HCT116 (cell line): ENCODE measurements at regions not wholly inside any gene's neighbourhood (a gene's known extent, or its start where the extent isn't known, plus 50 kb on each side); places are given as distances from the start of the nearest gene placed in this dataset.

Source experiments
- ATAC-seq: fragments of 200-7000 bp; cut with Tn5 transposase; 2 replicates; pipeline ENCODE4 v1.9.1; 2020; ENCODE audit warnings: mild to moderate bottlenecking, moderate library complexity
- BruUV-seq: library from RNA; stranded (reverse); fragments of 400-500 nt; replicated peaks from 2 replicates; lab custom pipeline; 2021; lab: Mats Ljungman, UMichigan
- CTCF ChIA-PET: fragments of 300-600 bp; sonication (Branson Sonifier 250); formaldehyde crosslinking; loops from one replicate; lab custom pipeline; 2021; ENCODE audit warnings: antibody characterized with exemption; lab: Charles Lee
- POLR2A ChIA-PET: fragments of 300-600, 350-600 bp; sonication (Branson Sonifier 250); formaldehyde crosslinking; loops from one replicate; lab custom pipeline; 2021; ENCODE audit warnings: antibody characterized with exemption; lab: Charles Lee
- RAD21 ChIA-PET, 2 experiments: fragments of 300-600 bp; sonication (Branson Sonifier 250); formaldehyde crosslinking; loops; one replicate each; lab custom pipeline; 2023; ENCODE audit warnings: low total read pairs in 2 of 2; ENCODE audit not compliant: uncharacterized antibody in 2 of 2, unreplicated experiment in 2 of 2, low non-redundant PET in 1 of 2; lab: Charles Lee
- DNase-seq: peaks from one replicate; pipeline ENCODE4 v3.0.0-alpha.2; 2010; ENCODE audit warnings: low read depth, low spot score
- H2AFZ ChIP-seq: fragments of 200-600 bp; shearing (Covaris generic), sonication (generic); 2 replicates; pipeline ENCODE4 v1.6.1; 2017; ENCODE audit warnings: low read depth, mixed run types, mixed read lengths, antibody characterized with exemption, low read length; ENCODE audit not compliant: poor library complexity, severe bottlenecking
- H3K27ac ChIP-seq: 2 replicates; pipeline ENCODE4 v1.5.1; 2012; ENCODE audit warnings: low read depth, low read length
- H3K27me3 ChIP-seq: fragments of 200-600 bp; sonication (generic); 2 replicates; pipeline ENCODE4 v1.6.1; 2016; ENCODE audit warnings: mixed run types, low read length, mixed read lengths; ENCODE audit not compliant: insufficient read depth
- H3K36me3 ChIP-seq, 2 experiments: fragments of 200-500 bp in 1 of 2; fragments of 200-600 bp in 1 of 2; sonication (Bioruptor generic) in 1 of 2; sonication (generic) in 1 of 2; 2 replicates each; pipeline versions ENCODE4 v1.5.1 to v1.6.1; 2014 to 2016; ENCODE audit warnings: low read length in 2 of 2, inconsistent platforms in 1 of 2, mixed read lengths in 1 of 2, mixed run types in 1 of 2; ENCODE audit not compliant: insufficient read depth in 2 of 2, control insufficient read depth in 1 of 2
- H3K4me1 ChIP-seq, 2 experiments: fragments of 200-600 bp in 1 of 2; sonication (generic) in 1 of 2; 2 replicates each; pipeline versions ENCODE4 v1.5.1 to v1.6.1; 2012 to 2017; ENCODE audit warnings: low read length in 2 of 2, inconsistent platforms in 1 of 2, mild to moderate bottlenecking in 1 of 2, mixed read lengths in 1 of 2, mixed run types in 1 of 2, moderate library complexity in 1 of 2; ENCODE audit not compliant: insufficient read depth in 2 of 2, control insufficient read depth in 1 of 2
- H3K4me2 ChIP-seq: fragments of 200-600 bp; sonication (generic); 2 replicates; pipeline ENCODE4 v1.6.1; 2017; ENCODE audit warnings: mixed run types, low read length, mixed read lengths
- H3K4me3 ChIP-seq, 2 experiments: fragments of 200-600 bp in 1 of 2; sonication (generic) in 1 of 2; replicated peaks in 1 of 2; 2 replicates each; pipeline ENCODE4 v1.5.1; 2011 to 2016; ENCODE audit warnings: low read length in 2 of 2, control low read depth in 1 of 2, low read depth in 1 of 2, mild to moderate bottlenecking in 1 of 2, mixed read lengths in 1 of 2, mixed run types in 1 of 2
- H3K79me2 ChIP-seq: fragments of 200-600 bp; sonication (generic); 2 replicates; pipeline ENCODE4 v1.6.1; 2017; ENCODE audit warnings: mild to moderate bottlenecking, mixed run types, low read length, moderate library complexity, mixed read lengths; ENCODE audit not compliant: insufficient read depth
- H3K9ac ChIP-seq: fragments of 200-600 bp; sonication (generic); 2 replicates; pipeline ENCODE4 v1.6.1; 2016; ENCODE audit warnings: low read length, mixed read lengths
- H3K9me2 ChIP-seq: fragments of 200-600 bp; sonication (generic), shearing (Covaris generic); 2 replicates; pipeline ENCODE4 v1.6.1; 2017; ENCODE audit warnings: mixed run types, mild to moderate bottlenecking, moderate library complexity; ENCODE audit not compliant: insufficient read depth
- H3K9me3 ChIP-seq, 2 experiments: fragments of 200-500 bp in 1 of 2; fragments of 200-600 bp in 1 of 2; sonication (Bioruptor generic) in 1 of 2; sonication (generic) in 1 of 2; 2 replicates each; pipeline ENCODE4 v1.6.1; 2014 to 2017; ENCODE audit warnings: low read length in 2 of 2, mixed read lengths in 2 of 2, inconsistent platforms in 1 of 2, low read depth in 1 of 2, mild to moderate bottlenecking in 1 of 2, mixed run types in 1 of 2, moderate library complexity in 1 of 2; ENCODE audit not compliant: control insufficient read depth in 1 of 2, insufficient read depth in 1 of 2
- H4K20me1 ChIP-seq: fragments of 200-600 bp; sonication (generic), shearing (Covaris generic); 2 replicates; pipeline ENCODE4 v1.6.1; 2017; ENCODE audit warnings: mixed run types, mild to moderate bottlenecking, moderate library complexity; ENCODE audit not compliant: insufficient read depth
- CBX3 ChIP-seq: IDR thresholded peaks from 2 replicates; pipeline ENCODE4 v1.6.1; 2012; ENCODE audit warnings: low read depth
- CEBPB ChIP-seq: IDR thresholded peaks from 2 replicates; pipeline ENCODE4 v1.6.1; 2012; ENCODE audit warnings: low read depth
- CTCF ChIP-seq, 3 experiments: fragments of 200-600 bp in 1 of 3; sonication (generic) in 1 of 3; IDR thresholded peaks in 2 of 3; conservative IDR thresholded peaks in 1 of 3; 2 replicates each; pipeline ENCODE4 v1.5.1; 2012 to 2017; ENCODE audit warnings: low read depth in 2 of 3, low read length in 2 of 3, antibody characterized with exemption in 1 of 3, borderline replicate concordance in 1 of 3, control low read depth in 1 of 3, mild to moderate bottlenecking in 1 of 3, mixed read lengths in 1 of 3, mixed run types in 1 of 3, moderate library complexity in 1 of 3; ENCODE audit not compliant: insufficient read depth in 1 of 3
- ELF1 ChIP-seq: IDR thresholded peaks from 2 replicates; pipeline ENCODE4 v1.6.1; 2012; ENCODE audit warnings: low read depth, borderline replicate concordance
- EZH2 ChIP-seq: fragments of 200-600 bp; sonication (generic); IDR thresholded peaks from 2 replicates; pipeline ENCODE4 v1.6.1; 2017; ENCODE audit warnings: antibody characterized with exemption, mixed run types
- EZH2phosphoT487 ChIP-seq: fragments of 200-600 bp; IDR thresholded peaks from 2 replicates; pipeline ENCODE4 v1.6.1; 2018; ENCODE audit warnings: antibody characterized with exemption, borderline replicate concordance
- FOSL1 ChIP-seq: IDR thresholded peaks from 2 replicates; pipeline ENCODE4 v1.6.1; 2012; ENCODE audit warnings: low read depth
- POLR2A ChIP-seq: IDR thresholded peaks from 2 replicates; pipeline ENCODE4 v1.7.0; 2011; ENCODE audit warnings: borderline replicate concordance; ENCODE audit not compliant: insufficient read depth, insufficient read length; ENCODE audit errors: extremely low read depth
- POLR2AphosphoS5 ChIP-seq: IDR thresholded peaks from 2 replicates; pipeline ENCODE4 v1.6.1; 2011; ENCODE audit warnings: mild to moderate bottlenecking, low read depth, low read length, moderate library complexity
- RAD21 ChIP-seq: IDR thresholded peaks from 2 replicates; pipeline ENCODE4 v1.6.1; 2012; ENCODE audit warnings: low read depth, mild to moderate bottlenecking
- SIN3A ChIP-seq: IDR thresholded peaks from 2 replicates; pipeline ENCODE4 v1.6.1; 2012; ENCODE audit warnings: low read depth
- SRF ChIP-seq: IDR thresholded peaks from 2 replicates; pipeline ENCODE4 v1.6.1; 2012; ENCODE audit warnings: low read depth
- ZBTB33 ChIP-seq: IDR thresholded peaks from 2 replicates; pipeline ENCODE4 v1.6.1; 2011; ENCODE audit warnings: mild to moderate bottlenecking, low read length, moderate library complexity; ENCODE audit not compliant: insufficient replicate concordance; ENCODE audit errors: extremely low read depth
- ZFX ChIP-seq: fragments of 450-650 bp; IDR thresholded peaks from 2 replicates; pipeline ENCODE4 v1.6.1; 2017
- ZNF274 ChIP-seq: fragments of 200-500 bp; sonication (Bioruptor generic); IDR thresholded peaks from 2 replicates; pipeline ENCODE4 v1.6.1; 2014; ENCODE audit warnings: mild to moderate bottlenecking, low read depth, low read length, inconsistent platforms
- intact Hi-C: fragments of 100-400 bp; cut with micrococcal nuclease; formaldehyde crosslinking; loops from 2 replicates; pipeline ENCODE4 v1.10.0; 2022
- TF ChIP-seq, protein P1 (sequence below): IDR thresholded peaks from 2 replicates; pipeline ENCODE4 v1.6.1; 2012; ENCODE audit warnings: low read depth
- TF ChIP-seq, protein P2 (sequence below): IDR thresholded peaks from 2 replicates; pipeline ENCODE4 v1.6.1; 2012

DNA sequence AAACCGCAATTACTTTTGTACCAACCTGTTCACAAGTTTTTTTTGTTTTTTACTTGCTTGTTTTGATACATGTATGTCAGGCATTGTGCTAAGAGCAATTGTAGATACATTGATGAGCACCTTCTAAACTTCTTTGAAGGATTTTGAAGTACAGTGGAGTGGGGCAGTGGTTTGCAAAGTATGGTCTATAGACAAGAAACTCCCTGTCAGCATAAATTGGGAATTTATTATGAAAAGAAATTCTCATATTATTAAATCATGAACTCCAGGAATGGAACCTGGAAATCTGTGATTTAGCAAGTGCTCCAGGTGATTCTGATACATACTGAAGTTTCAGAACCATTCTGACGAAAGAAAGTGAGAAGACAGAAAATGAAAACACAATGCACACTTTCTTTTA is 733.4 kb downstream of the C4orf33 start:
- Histone ChIP-seq H2AFZ (no peak overlapping the region), H3K27ac (no peak overlapping the region), H3K36me3 (no peaks in the 10 kb centered on the region), H3K4me2 (no peak overlapping the region), H4K20me1 (no peaks in the 10 kb centered on the region), H3K9me3 (no peaks in the 10 kb centered on the region), H3K4me3 (no peak overlapping the region), H3K9ac (no peak overlapping the region), H3K27me3 (no peaks in the 10 kb centered on the region), H3K4me1 (no peaks in the 10 kb centered on the region), H3K79me2 (no peaks in the 10 kb centered on the region), H3K9me2 (no peaks in the 10 kb centered on the region)
- DNase-seq (no peak), ATAC-seq (no peak)
- CTCF ChIA-PET: no interaction called here
- no peak for TF ChIP-seq RAD21
- TF ChIP-seq SIN3A: no peak
- TF ChIP-seq ZBTB33: no peak
- TF ChIP-seq POLR2AphosphoS5: no peak
- no peak for TF ChIP-seq POLR2A
- TF ChIP-seq CTCF (IDR thresholded peaks at IDR 0.05 in 2 of 3, conservative IDR thresholded peaks at IDR 0.05 in 1 of 3; ENCODE audit: borderline replicate concordance in 1 of 3, insufficient read depth in 1 of 3, low read depth in 2 of 3, low read length in 2 of 3): no peak
- TF ChIP-seq, protein P1, sequence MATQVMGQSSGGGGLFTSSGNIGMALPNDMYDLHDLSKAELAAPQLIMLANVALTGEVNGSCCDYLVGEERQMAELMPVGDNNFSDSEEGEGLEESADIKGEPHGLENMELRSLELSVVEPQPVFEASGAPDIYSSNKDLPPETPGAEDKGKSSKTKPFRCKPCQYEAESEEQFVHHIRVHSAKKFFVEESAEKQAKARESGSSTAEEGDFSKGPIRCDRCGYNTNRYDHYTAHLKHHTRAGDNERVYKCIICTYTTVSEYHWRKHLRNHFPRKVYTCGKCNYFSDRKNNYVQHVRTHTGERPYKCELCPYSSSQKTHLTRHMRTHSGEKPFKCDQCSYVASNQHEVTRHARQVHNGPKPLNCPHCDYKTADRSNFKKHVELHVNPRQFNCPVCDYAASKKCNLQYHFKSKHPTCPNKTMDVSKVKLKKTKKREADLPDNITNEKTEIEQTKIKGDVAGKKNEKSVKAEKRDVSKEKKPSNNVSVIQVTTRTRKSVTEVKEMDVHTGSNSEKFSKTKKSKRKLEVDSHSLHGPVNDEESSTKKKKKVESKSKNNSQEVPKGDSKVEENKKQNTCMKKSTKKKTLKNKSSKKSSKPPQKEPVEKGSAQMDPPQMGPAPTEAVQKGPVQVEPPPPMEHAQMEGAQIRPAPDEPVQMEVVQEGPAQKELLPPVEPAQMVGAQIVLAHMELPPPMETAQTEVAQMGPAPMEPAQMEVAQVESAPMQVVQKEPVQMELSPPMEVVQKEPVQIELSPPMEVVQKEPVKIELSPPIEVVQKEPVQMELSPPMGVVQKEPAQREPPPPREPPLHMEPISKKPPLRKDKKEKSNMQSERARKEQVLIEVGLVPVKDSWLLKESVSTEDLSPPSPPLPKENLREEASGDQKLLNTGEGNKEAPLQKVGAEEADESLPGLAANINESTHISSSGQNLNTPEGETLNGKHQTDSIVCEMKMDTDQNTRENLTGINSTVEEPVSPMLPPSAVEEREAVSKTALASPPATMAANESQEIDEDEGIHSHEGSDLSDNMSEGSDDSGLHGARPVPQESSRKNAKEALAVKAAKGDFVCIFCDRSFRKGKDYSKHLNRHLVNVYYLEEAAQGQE: no peak
- no peak for TF ChIP-seq CEBPB
- no peak for TF ChIP-seq ZNF274
- TF ChIP-seq EZH2phosphoT487: no peak
- TF ChIP-seq ELF1: no peak
- TF ChIP-seq ZFX: no peak
- no peak for TF ChIP-seq CBX3
- TF ChIP-seq, protein P2, sequence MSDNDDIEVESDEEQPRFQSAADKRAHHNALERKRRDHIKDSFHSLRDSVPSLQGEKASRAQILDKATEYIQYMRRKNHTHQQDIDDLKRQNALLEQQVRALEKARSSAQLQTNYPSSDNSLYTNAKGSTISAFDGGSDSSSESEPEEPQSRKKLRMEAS: no peak
- no peak for TF ChIP-seq FOSL1
- TF ChIP-seq SRF: no peak
- TF ChIP-seq EZH2: no peak
- BruUV-seq: no TSS peak
- POLR2A ChIA-PET: no interaction called here
- intact Hi-C loops: no loop called here
- RAD21 ChIA-PET: no interaction called here
